Psoas muscle (tissue), 7 donors: ENCODE measurements at regions not wholly inside any gene's neighbourhood (a gene's known extent, or its start where the extent isn't known, plus 50 kb on each side); places are given as distances from the start of the nearest gene placed in this dataset.

Experiments
- ATAC-seq, 4 donors: fragments of 200-7000 bp; cut with Tn5 transposase; one replicate each; pipeline ENCODE4 v1.9.1; 2020; ENCODE audit warnings: moderate library complexity in 3 of 4, mild to moderate bottlenecking in 2 of 4
- DNase-seq, 2 donors: peaks; one replicate each; pipeline ENCODE4 v3.0.0-alpha.2; 2020
- H3K27ac ChIP-seq: fragments of 200-600 bp; one replicate; pipeline ENCODE4 v1.8.0; 2022
- H3K27me3 ChIP-seq, 3 donors: fragments of 200-600 bp in 1 of 3; one replicate each; pipeline versions ENCODE4 v1.6.1 to v1.8.0; 2013 to 2022; ENCODE audit warnings: low read length in 2 of 3, mild to moderate bottlenecking in 2 of 3, moderate library complexity in 1 of 3; ENCODE audit not compliant: insufficient read depth in 3 of 3
- H3K36me3 ChIP-seq, 2 donors: fragments of 200-600 bp in 1 of 2; one replicate each; pipeline versions ENCODE4 v1.6.1 to v1.8.0; 2013 to 2022; ENCODE audit warnings: low read depth in 1 of 2, mild to moderate bottlenecking in 1 of 2, moderate library complexity in 1 of 2; ENCODE audit not compliant: insufficient read depth in 1 of 2
- H3K4me1 ChIP-seq: fragments of 200-600 bp; one replicate; pipeline ENCODE4 v1.8.0; 2022
- H3K4me3 ChIP-seq: fragments of 200-600 bp; one replicate; pipeline ENCODE4 v1.8.0; 2022; ENCODE audit warnings: mild to moderate bottlenecking
- H3K9me3 ChIP-seq: fragments of 200-600 bp; one replicate; pipeline ENCODE4 v1.8.0; 2022
- WGBS, 3 donors: extraction: QIAGEN DNeasy Blood & Tissue Kit; methylation state at CpG; one replicate each; pipeline versions ENCODE4 v1.1.6 to v1.1.7; 2013; 5-methylcytosine and 5-hydroxymethylcytosine counted together
- intact Hi-C, 2 donors: fragments of 100-400 bp; cut with DNase I; formaldehyde crosslinking; loops; one replicate each; pipeline versions ENCODE4 v1.11.0 to v1.14.2; 2022
- TF ChIP-seq, protein P1 (sequence below): fragments of 200-600 bp; IDR thresholded peaks from one replicate; pipeline ENCODE4 v1.8.0; 2022; ENCODE audit warnings: antibody characterized with exemption
- donor health status: healthy with polysubstance abuse.
- donor health status: DM: no; HTN: no; CAD: no; lungs with moderate emphysema.
- donor health status: Bipolar disorder and iron deficiency.
- donor health status: healthy.
- donor health status: DM: yes; HTN: yes; CAD: no.
- donor health status: DM: no; HTN: no; CAD: no.
- donor health status: DM: yes; HTN: yes; CAD: no.

DNA sequence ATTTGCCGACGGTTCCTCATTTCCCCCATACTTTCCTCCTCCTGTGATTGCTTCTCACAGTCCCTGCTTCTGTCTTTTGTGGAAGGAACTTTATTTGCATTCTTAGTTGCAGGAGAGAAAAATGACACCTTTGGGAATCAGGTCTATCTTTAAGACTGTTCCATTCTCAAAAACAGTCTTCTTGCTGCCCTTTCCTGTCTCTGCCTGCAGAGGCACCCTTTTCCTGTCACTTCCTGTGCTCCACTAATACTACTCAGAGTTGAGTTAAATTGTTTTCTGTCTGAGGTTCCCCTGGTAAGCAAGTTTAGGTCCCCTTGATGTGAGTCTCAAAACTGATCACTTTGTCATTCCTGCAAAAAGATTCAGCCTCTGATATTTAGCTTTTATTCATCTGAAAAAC, 208.8 kb upstream of the CLNK start:
- TF ChIP-seq, protein P1, sequence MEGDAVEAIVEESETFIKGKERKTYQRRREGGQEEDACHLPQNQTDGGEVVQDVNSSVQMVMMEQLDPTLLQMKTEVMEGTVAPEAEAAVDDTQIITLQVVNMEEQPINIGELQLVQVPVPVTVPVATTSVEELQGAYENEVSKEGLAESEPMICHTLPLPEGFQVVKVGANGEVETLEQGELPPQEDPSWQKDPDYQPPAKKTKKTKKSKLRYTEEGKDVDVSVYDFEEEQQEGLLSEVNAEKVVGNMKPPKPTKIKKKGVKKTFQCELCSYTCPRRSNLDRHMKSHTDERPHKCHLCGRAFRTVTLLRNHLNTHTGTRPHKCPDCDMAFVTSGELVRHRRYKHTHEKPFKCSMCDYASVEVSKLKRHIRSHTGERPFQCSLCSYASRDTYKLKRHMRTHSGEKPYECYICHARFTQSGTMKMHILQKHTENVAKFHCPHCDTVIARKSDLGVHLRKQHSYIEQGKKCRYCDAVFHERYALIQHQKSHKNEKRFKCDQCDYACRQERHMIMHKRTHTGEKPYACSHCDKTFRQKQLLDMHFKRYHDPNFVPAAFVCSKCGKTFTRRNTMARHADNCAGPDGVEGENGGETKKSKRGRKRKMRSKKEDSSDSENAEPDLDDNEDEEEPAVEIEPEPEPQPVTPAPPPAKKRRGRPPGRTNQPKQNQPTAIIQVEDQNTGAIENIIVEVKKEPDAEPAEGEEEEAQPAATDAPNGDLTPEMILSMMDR, result no peak
- DNase-seq (no peak), ATAC-seq (no peak)
- H3K27me3 ChIP-seq, result no peaks in the 10 kb centered on the region
- H3K4me3 ChIP-seq, result no peak overlapping the region
- peaks cover 3% of the 10 kb centered on the region for H3K9me3 ChIP-seq
- no peak overlapping the region for H3K27ac ChIP-seq
- 50 to 67% (median 57%) methylated on average over 2 of the region's 2 CpGs for WGBS, 3 donors
- intact Hi-C loops, result no loop called here
- no peaks in the 10 kb centered on the region for H3K36me3 ChIP-seq
- no peaks in the 10 kb centered on the region for H3K4me1 ChIP-seq

DNA sequence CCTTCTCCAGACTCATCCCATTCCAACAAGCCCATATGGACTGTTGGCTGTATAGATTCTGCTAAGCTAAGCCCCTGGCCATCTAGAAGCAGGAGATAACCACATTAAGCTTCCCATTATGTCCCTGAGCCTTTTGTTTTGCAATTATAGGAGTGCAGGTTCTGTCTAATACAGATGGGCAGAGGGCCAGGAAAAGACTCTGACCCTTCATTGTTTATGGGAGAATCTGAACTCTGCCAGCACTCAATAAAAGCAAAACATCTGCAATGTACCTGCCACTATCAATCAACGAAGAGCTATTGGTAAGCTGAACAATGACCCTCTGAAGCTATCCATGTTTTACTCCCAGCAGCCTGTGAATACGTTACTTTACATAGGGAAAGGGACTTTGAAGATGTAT, 207.3 kb upstream of the CLNK start:
- Histone ChIP-seq H3K36me3 (no peaks in the 10 kb centered on the region), H3K4me3 (no peak overlapping the region), H3K4me1 (no peaks in the 10 kb centered on the region), H3K27me3 (no peaks in the 10 kb centered on the region), H3K9me3 (peaks cover 3% of the 10 kb centered on the region), H3K27ac (no peak overlapping the region)
- TF ChIP-seq, protein P1, result no peak
- intact Hi-C loops, result no loop called here
- ATAC-seq (no peak), DNase-seq (no peak)
- WGBS, 3 donors, result 11 to 29% (median 26%) methylated on average over 2 of the region's 2 CpGs

DNA sequence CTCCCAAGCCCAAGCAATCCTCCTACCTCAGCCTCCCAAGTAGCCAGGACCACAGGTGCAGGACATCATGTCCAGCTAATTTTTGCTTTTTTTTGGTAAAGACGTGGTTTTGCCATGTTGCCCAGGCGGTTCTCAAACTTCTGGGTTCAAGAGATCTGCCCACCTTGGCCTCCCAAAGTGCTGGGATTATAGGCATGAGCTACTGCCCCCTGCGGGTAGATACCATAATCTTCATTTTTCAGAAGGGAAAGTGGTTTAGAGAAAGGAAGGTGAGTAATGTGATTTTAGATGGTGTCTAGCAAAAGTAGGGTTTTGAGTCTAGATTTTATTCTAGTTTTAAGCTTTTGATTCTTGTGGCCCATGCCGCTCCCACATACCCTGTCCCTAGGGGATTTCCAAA, 205.3 kb upstream of the CLNK start:
- no peaks in the 10 kb centered on the region for H3K27me3 ChIP-seq
- DNase-seq, result no peak
- H3K27ac ChIP-seq, result no peak overlapping the region
- no peak overlapping the region for H3K4me3 ChIP-seq
- no peaks in the 10 kb centered on the region for H3K36me3 ChIP-seq
- H3K9me3 ChIP-seq, result no peaks in the 10 kb centered on the region
- intact Hi-C loops, result no loop called here
- TF ChIP-seq, protein P1, result no peak
- H3K4me1 ChIP-seq, result no peaks in the 10 kb centered on the region
- 89 to 93% (median 89%) methylated on average over 4 of the region's 4 CpGs for WGBS, 3 donors
- no peak for ATAC-seq

DNA sequence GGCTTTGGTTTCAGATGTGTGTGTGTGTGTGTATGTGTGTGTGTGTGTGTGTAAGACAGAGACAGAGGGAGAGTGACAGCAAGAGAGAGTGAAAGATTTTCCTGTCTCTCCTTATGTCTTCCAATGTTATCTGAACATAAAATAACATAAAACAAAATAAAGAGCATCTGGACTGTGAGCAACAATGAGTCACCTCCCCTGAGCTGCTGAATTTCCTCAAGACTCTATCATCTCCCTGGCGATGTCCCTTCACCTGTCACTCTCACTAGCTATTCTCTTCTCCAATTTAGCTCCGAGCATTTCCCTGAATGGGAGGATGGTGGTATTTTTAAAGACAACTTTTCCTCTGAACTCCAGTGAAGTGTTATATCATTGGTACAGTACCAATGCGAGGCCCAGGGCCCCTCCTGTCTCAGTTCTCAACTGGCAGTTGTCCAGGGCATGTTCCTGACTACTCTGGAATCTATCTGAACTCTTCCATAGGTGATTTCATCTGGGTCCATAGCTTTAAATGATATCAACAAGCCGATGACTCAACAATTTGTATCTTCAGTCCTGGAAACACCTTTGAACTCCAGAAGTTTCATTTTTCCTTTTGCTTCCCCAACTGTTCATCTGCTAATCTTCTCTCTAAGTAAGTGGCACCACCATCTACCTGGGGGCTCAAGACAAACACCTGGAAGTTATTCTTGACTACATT, 195.0 kb upstream of the CLNK start:
- Histone ChIP-seq H3K27ac (no peak overlapping the region), H3K36me3 (no peaks in the 10 kb centered on the region), H3K4me3 (no peak overlapping the region), H3K9me3 (no peaks in the 10 kb centered on the region), H3K4me1 (no peaks in the 10 kb centered on the region), H3K27me3 (no peaks in the 10 kb centered on the region)
- 81 to 87% (median 83%) methylated on average over 4 of the region's 4 CpGs for whole genome bisulfite sequencing, 3 donors
- intact Hi-C loops, result no loop called here
- ATAC-seq (no peak), DNase-seq (no peak)
- TF ChIP-seq, protein P1, result no peak

DNA sequence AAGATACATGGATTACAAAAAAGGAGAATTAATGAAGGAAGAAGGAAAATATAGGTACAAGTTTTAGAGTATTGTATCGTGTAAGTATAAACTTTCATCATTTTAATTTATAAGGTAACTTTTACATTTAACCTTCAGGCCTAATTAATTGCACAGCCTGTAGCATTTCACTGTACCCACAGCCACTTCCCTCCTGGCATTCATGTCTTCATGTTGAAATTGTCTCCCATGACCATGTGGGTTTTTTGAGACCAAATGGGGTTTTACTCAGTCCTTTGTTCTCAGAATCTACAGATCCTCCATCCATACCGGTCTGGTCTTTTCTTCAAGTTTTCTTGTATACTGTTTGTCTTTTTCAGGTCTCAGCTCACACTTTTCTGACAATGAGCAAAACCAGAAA, 194.3 kb upstream of the CLNK start:
- TF ChIP-seq, protein P1, result no peak
- ATAC-seq (no peak), DNase-seq (no peak)
- WGBS, 3 donors, result 78 to 91% (median 83%) methylated on average over 2 of the region's 2 CpGs
- Histone ChIP-seq H3K4me1 (no peaks in the 10 kb centered on the region), H3K27me3 (no peaks in the 10 kb centered on the region), H3K27ac (no peak overlapping the region), H3K4me3 (no peak overlapping the region), H3K36me3 (no peaks in the 10 kb centered on the region), H3K9me3 (no peaks in the 10 kb centered on the region)
- intact Hi-C loops, result no loop called here
